NCI-H2171 (cell line): ENCODE measurements at regions not wholly inside any gene's neighbourhood (a gene's known extent, or its start where the extent isn't known, plus 50 kb on each side); places are given as distances from the start of the nearest gene placed in this dataset.

Experiments
- DNase-seq: peaks from one replicate; lab custom pipeline; 2025; lab: John Stamatoyannopoulos, UW

- DNase-seq: no peak
These were observed 201.8 kb upstream of the TPM1 start for GRCh38 chr15:62840526-62841268.

GRCh38 chr15:62841269-62841628 lies 201.3 kb upstream of the TPM1 start:
- no peak for DNase-seq

DNA sequence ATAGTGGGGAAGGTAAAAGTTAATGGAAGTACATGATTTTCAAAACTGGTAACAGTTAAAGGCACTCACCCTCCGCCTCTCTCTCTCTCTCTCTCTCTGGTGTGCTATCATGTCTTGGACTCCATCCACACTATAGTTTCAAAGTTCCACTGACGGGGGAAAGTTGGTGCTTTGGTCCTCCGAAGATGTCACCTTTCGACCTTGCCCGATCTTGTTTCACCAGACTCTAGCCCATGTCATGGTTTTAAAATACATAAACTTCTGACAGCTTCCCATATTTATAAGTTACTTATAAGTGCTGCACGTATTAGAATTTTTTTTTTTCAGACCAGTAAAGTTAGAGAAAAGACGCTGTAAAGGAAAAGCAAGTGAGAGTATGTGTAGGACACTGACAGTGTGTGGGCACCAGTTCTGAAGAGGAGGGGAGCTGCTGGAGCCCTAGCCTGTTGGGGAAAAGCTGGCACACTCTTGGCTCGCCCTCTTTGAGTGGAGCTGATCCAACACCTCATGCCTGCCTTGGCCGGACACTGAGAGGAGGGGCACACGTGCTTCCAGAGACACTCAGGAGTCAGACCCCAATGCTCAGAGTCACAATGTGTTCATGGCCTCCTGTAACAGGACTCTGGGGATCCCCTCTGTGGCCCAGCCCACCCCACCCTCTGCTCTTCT lies 200.5 kb upstream of the TPM1 start:
- DNase-seq: no peak

- no peak for DNase-seq
These were observed 199.2 kb upstream of the TPM1 start for GRCh38 chr15:62843311-62843710.

DNA sequence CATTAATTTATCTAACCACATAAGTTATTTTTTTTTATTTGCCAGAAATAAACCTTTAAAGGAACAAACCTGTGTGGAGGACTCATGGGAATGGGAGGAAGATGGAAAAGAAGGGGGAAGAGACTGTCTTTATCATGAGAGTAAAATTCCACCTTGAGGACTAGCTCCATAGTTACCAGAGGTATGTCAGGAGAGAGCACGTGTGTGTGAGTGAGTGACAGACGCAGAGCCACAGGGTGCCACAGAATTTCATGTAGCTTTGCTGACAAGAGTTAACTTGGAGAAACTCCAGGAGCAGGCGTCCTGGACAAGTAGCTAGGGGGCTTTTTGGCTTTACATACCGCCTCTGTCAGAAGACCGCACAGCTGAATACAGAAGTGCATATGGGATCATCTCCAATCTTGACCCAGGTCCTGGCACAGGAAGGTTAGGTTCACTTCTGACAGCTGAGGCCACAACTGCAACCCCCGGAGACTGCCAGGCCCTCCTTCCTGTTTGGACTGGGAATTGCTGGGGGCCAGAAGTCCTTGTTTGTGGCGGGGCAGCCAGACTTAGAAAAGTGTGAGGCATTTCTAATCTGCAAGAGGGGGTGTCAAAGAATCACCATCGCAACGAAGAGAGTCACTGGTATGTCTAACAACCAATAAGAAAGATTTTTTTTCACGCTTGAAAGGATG lies 197.8 kb upstream of the TPM1 start:
- no peak for DNase-seq

DNA sequence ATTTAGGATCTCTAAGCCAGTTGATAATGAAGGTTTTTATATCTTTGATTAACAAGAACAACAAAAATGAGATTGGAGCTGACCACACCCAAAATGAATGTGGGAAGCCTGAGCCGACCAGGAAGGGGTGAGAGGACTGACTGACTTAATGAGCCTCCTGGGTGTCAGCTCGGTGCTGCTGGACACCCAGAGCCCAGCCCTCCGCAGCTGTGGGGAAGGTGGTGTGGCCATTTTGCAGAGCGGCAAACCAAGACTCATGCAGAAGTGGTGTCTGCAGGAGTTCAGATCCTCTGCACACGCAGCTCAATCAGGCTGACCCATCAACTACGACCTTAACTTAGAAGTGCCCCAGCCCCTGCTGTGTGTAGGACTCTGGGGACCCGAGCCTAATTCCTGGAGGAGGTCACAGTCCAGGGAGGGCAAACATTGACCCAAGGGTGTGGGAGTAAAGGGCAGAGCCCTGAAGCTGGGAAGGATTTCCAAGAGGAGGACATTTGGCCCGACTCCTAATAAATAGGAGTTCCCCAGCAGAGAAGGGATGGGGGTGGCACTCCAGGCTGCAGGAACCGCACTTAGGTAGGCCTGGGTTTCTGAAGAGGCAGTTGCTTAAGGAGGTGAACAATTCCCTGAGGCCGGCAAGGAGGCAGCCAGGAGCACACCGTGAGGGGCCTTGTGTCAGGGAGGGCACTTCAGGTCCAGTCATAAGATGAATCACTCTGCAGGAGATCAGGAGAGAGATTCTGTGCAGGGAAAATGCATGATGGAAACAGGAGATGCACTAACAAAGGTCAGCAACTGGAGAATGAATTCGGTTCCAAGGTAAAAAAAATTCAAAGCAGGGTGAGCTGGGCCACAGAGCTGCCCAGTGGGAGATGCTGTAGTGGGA lies 197.1 kb upstream of the TPM1 start:
- no peak for DNase-seq

- no peak for DNase-seq
These were observed 196.3 kb upstream of the TPM1 start for GRCh38 chr15:62846131-62846804.

- no peak for DNase-seq
These were observed 195.6 kb upstream of the TPM1 start for GRCh38 chr15:62846805-62847495.

DNA sequence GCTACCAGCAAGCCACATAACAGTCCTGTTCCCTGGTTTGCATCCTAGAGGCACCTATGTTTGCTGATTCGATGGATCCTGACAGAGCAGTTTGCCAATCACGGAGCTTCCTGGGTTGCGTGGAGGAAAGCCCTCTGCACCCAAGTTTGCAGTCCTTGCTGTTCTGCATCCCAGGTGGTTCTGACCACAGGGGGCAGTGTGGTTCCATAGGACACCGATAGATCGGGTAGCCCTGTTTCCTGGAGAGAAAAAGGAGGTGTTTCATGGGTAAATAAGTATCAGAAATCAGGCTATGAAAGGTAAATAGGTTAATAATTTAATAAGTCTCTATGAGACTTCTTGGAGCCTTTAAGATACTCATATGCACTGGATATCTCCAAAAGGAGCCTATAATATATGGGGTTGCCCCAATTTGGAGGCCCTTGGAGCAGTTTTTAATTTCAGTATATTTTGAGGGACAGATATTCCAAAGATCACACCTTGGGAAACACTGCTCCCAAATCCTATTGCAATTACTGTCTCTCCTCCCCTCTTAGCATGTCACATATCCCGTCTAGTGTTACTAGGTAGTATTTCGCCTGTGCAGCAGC lies 194.6 kb upstream of the TPM1 start:
- DNase-seq: no peak

- no peak for DNase-seq
These were observed 193.9 kb upstream of the TPM1 start for GRCh38 chr15:62848632-62849050.

DNA sequence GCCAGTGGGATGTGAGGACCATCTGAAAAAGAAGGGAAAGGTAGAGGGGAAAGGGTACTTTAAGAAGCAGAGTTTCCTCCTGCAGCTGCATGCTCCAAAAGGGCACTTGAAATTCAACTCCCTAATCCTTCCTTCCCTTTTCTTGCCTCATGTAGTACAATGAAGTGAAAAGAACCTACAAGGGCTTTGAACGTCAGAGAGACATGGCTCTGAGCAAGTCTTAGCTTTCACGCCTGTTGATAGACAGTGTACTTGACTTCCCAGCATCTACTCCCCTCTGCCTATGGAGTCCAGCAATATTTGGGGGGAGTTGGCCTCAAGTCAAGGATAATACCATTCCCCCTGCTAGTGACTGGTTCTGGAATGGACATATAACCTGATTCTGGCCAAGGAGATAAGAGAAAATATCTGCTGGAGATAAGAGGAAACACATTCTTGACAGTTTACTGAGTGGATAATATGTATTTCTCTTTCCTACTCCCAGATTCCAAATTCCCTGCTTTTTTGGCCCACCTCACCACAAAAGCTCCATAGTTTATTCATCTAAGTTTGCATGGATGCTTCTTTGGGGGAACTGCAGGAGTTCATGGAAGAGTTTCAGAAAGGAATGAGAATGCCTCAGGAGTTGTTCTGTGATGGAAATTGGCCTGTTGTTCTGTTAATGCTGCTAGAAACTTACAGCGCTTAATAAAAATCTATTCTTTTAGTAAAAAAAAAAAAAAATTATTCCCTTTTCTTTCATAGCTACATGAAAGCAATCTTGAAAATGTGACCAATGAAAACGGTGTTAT lies 193.0 kb upstream of the TPM1 start:
- DNase-seq: no peak

DNA sequence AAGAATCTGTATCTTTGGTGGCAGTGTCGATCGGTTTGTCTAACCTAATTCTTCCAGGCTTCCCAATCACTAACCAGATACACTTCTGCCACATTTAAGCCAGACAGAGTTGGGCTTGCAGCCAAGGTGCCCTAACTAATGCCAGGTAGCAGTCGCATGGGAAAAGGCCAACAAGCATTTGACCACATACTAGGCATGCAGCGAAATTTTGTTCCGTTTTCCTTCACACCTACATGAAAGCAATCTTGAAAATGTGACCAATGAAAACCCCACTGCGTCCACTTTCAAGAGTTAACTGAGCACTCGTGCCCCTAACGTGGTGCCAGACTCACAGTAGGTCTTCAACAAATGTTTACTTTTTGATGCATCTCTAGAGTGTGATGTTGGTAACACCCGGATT lies 192.2 kb upstream of the TPM1 start:
- DNase-seq: no peak

DNA sequence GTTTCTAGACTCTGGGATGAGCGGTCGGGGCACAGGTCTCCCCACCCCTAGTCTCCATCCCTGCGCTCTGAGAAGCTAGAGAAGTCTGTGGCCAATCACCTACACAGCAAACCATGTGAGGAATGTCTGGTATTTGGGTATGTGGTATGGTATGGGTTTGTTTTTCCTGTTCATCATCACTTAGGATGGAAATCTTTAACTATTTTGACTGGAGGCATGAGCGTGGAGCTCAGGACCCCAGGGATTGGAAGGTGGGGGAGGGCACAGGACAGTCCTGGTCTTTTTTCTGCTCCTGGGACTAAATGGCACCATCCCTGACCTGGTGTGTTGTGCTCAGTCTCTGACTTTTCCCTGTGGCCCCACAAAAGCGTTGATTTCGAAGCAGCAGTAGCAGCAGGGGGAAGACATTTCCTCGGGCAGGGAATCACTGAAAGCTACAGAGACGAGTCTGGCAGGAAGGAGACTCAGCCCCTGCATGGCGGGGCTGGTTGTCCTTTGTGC lies 191.7 kb upstream of the TPM1 start:
- no peak for DNase-seq

- no peak for DNase-seq
These were observed 189.3 kb upstream of the TPM1 start for GRCh38 chr15:62853114-62853840.

- DNase-seq: no peak
These were observed 188.7 kb upstream of the TPM1 start for GRCh38 chr15:62853841-62854225.

DNA sequence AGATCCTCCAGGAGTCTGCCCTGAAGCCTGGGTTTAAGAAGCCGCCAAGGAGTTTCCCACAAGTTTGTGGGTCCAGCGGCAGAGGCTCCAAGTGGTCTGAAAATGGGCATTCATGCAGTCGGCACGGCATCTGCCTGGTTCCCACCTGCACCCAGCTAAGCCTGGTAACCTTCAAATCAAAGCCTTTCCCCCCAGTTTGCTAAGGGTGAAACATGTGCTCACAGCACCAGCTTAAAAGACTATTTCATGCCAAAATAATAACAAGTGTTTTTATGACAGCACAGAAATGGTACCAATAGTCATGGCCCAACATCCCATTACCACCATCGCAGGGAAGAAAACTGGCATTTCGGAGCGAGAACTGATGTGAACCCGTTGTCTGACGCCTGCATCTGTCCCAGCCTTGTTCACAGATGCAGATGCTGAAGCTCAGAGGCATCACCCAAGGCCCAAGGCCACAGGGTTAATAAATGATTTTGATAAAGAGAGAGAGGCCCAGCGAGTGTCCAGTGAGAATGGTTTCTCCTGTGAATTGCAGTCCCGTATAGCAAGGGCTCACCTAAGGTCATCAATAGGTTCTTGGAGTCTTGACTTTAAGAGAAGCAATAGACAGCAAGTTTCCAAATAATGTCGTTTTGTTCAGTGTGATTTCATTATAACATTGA lies 188.0 kb upstream of the TPM1 start:
- DNase-seq: no peak

- no peak for DNase-seq
These were observed 187.5 kb upstream of the TPM1 start for GRCh38 chr15:62855085-62855476.

GRCh38 chr15:62856466-62857246 lies 185.9 kb upstream of the TPM1 start:
- no peak for DNase-seq
